ENCODE measurements at regions not wholly inside any gene's neighbourhood (a gene's known extent, or its start where the extent isn't known, plus 50 kb on each side); places are given as distances from the start of the nearest gene placed in this dataset.

GRCh38 chr17:33509331-33509730 is 216.2 kb upstream of the ASIC2 start:
- no peak overlapping the region for H3K9ac ChIP-seq (ENCODE audit: low read depth in 1 of 2, low read length in 2 of 2)
- H3K4me1 ChIP-seq (ENCODE audit: control insufficient read depth in 4 of 4, insufficient read depth in 4 of 4, low read length in 3 of 4) = peaks cover 0 to 5% (median 2%) of the 10 kb centered on the region in 4 donors
- no peak overlapping the region for H3K27ac ChIP-seq (ENCODE audit: low read depth in 1 of 2, low read length in 2 of 2)
- TF ChIP-seq TAF1 (conservative IDR thresholded peaks at IDR 0.05) (no peak), NR2F2 (IDR thresholded peaks at IDR 0.05) (no peak), FOXA1 (IDR thresholded peaks at IDR 0.05) (no peak), CTCF (IDR thresholded peaks at IDR 0.05; ENCODE audit: low read depth, low read length, missing input control) (no peak), HNF4A (conservative IDR thresholded peaks at IDR 0.05) (no peak), JUND (IDR thresholded peaks at IDR 0.05) (no peak), HNF4G (IDR thresholded peaks at IDR 0.05) (no peak), GABPA (IDR thresholded peaks at IDR 0.05 in 1 of 2, conservative IDR thresholded peaks at IDR 0.05 in 1 of 2) (no peak), FOXA2 (IDR thresholded peaks at IDR 0.05) (no peak)
- TF ChIP-seq, protein P1, sequence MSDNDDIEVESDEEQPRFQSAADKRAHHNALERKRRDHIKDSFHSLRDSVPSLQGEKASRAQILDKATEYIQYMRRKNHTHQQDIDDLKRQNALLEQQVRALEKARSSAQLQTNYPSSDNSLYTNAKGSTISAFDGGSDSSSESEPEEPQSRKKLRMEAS (IDR thresholded peaks at IDR 0.05) = no peak
- H3K36me3 ChIP-seq (ENCODE audit: control insufficient read depth in 4 of 4, insufficient read depth in 3 of 4, low read depth in 1 of 4, low read length in 3 of 4) = no peaks in the 10 kb centered on the region
- peaks cover 0 to 5% (median 0%) of the 10 kb centered on the region in 4 donors for H3K27me3 ChIP-seq (ENCODE audit: control insufficient read depth in 4 of 4, insufficient read depth in 4 of 4, low read length in 3 of 4)
- DNase-seq (ENCODE audit: low spot score) = no peak
- no peak overlapping the region for H3K4me3 ChIP-seq (ENCODE audit: low read depth in 1 of 3, low read length in 3 of 3)
- WGBS = 76% methylated on average over 8 of the region's 8 CpGs
- no peaks in the 10 kb centered on the region for H3K9me3 ChIP-seq (ENCODE audit: control insufficient read depth in 4 of 4, low read length in 3 of 4)

GRCh38 chr17:33511670-33512069 is 218.6 kb upstream of the ASIC2 start:
- no peak for DNase-seq (ENCODE audit: low spot score)
- Histone ChIP-seq H3K9ac (ENCODE audit: low read depth in 1 of 2, low read length in 2 of 2) (no peak overlapping the region), H3K9me3 (ENCODE audit: control insufficient read depth in 4 of 4, low read length in 3 of 4) (no peaks in the 10 kb centered on the region), H3K27me3 (ENCODE audit: control insufficient read depth in 4 of 4, insufficient read depth in 4 of 4, low read length in 3 of 4) (peaks cover 0 to 2% (median 0%) of the 10 kb centered on the region in 4 donors), H3K36me3 (ENCODE audit: control insufficient read depth in 4 of 4, insufficient read depth in 3 of 4, low read depth in 1 of 4, low read length in 3 of 4) (no peaks in the 10 kb centered on the region), H3K27ac (ENCODE audit: low read depth in 1 of 2, low read length in 2 of 2) (no peak overlapping the region), H3K4me1 (ENCODE audit: control insufficient read depth in 4 of 4, insufficient read depth in 4 of 4, low read length in 3 of 4) (peaks cover 0 to 10% (median 7%) of the 10 kb centered on the region in 4 donors), H3K4me3 (ENCODE audit: low read depth in 1 of 3, low read length in 3 of 3) (no peak overlapping the region)
- TF ChIP-seq NR2F2 (IDR thresholded peaks at IDR 0.05) (no peak), EGR1 (IDR thresholded peaks at IDR 0.05; ENCODE audit: low read depth in 2 of 2) (no peak), FOXA1 (IDR thresholded peaks at IDR 0.05) (no peak), SP1 (IDR thresholded peaks at IDR 0.05) (no peak), FOXA2 (IDR thresholded peaks at IDR 0.05) (no peak), HNF4G (IDR thresholded peaks at IDR 0.05) (no peak), JUND (IDR thresholded peaks at IDR 0.05) (no peak), TAF1 (conservative IDR thresholded peaks at IDR 0.05) (no peak), CTCF (IDR thresholded peaks at IDR 0.05; ENCODE audit: low read depth, low read length, missing input control) (no peak), ZBTB33 (IDR thresholded peaks at IDR 0.05) (no peak), RXRA (IDR thresholded peaks at IDR 0.05) (no peak)
- 75% methylated on average over 2 of the region's 2 CpGs for WGBS

All from liver (tissue), 8 donors.